HG02610 (cell line): ENCODE measurements at regions not wholly inside any gene's neighbourhood (a gene's known extent, or its start where the extent isn't known, plus 50 kb on each side); places are given as distances from the start of the nearest gene placed in this dataset.
"Not testable (repeated sequence)": the region's sequence is repeated elsewhere in the genome, so short reads cannot be mapped to it uniquely, and the experiment has no call there.

Experiments used
- ATAC-seq: cut with Tn5 transposase; IDR thresholded peaks from one replicate; pipeline ENCODE4 v1.9.1; 2021; ENCODE audit warnings: mild to moderate bottlenecking, moderate library complexity; ENCODE audit not compliant: unreplicated experiment

GRCh38 chr1:172914501-172915144 is 136.1 kb downstream of the TNFSF18 start:
- no peak for ATAC-seq

GRCh38 chr1:172915271-172915670 is 135.5 kb downstream of the TNFSF18 start:
- ATAC-seq = no peak

- no peak for ATAC-seq
Observed at GRCh38 chr1:172916116-172916515, 134.6 kb downstream of the TNFSF18 start.

GRCh38 chr1:172917972-172918371 is 132.8 kb downstream of the TNFSF18 start:
- no peak for ATAC-seq

- no peak for ATAC-seq
Observed at GRCh38 chr1:172918478-172918877, 132.3 kb downstream of the TNFSF18 start.

GRCh38 chr1:172926070-172926469 is 124.7 kb downstream of the TNFSF18 start:
- ATAC-seq = no peak

GRCh38 chr1:172928412-172928811 is 122.3 kb downstream of the TNFSF18 start:
- no peak for ATAC-seq

- ATAC-seq = no peak
Observed at GRCh38 chr1:172929006-172929405, 121.7 kb downstream of the TNFSF18 start.

- ATAC-seq = no peak
Observed at GRCh38 chr1:172930142-172930541, 120.6 kb downstream of the TNFSF18 start.

- ATAC-seq = no peak
Observed at GRCh38 chr1:172931340-172931739, 119.4 kb downstream of the TNFSF18 start.

GRCh38 chr1:172931761-172932160 is 119.0 kb downstream of the TNFSF18 start:
- no peak for ATAC-seq

- no peak for ATAC-seq
Observed at GRCh38 chr1:172932981-172933380, 117.8 kb downstream of the TNFSF18 start.

- ATAC-seq = no peak
Observed at GRCh38 chr1:172934417-172934762, 116.4 kb downstream of the TNFSF18 start.

GRCh38 chr1:172935062-172935592 is 115.6 kb downstream of the TNFSF18 start:
- no peak for ATAC-seq

GRCh38 chr1:172936088-172936645 is 114.6 kb downstream of the TNFSF18 start:
- no peak for ATAC-seq

GRCh38 chr1:172938681-172939080 is 112.1 kb downstream of the TNFSF18 start:
- no peak for ATAC-seq

GRCh38 chr1:172939475-172939874 is 111.3 kb downstream of the TNFSF18 start:
- no peak for ATAC-seq

- ATAC-seq = no peak
Observed at GRCh38 chr1:172940174-172940855, 110.4 kb downstream of the TNFSF18 start.

- no peak for ATAC-seq
Observed at GRCh38 chr1:172941471-172941870, 109.3 kb downstream of the TNFSF18 start.

- no peak for ATAC-seq
Observed at GRCh38 chr1:172941945-172942344, 108.8 kb downstream of the TNFSF18 start.

GRCh38 chr1:172943138-172943537 is 107.6 kb downstream of the TNFSF18 start:
- not testable (repeated sequence) for ATAC-seq

GRCh38 chr1:172944931-172945330 is 105.8 kb downstream of the TNFSF18 start:
- ATAC-seq = no peak
